ENCODE measurements at regions not wholly inside any gene's neighbourhood (a gene's known extent, or its start where the extent isn't known, plus 50 kb on each side); places are given as distances from the start of the nearest gene placed in this dataset.

- TF ChIP-seq CTCF (IDR thresholded peaks at IDR 0.05) (no peak), EP300 (IDR thresholded peaks at IDR 0.05; ENCODE audit: low read depth) (no peak)
Measured at GRCh38 chr3:130291148-130291547, 54.3 kb upstream of the COL6A5 start.

Data from transverse colon (tissue), 3 donors.